GM12878 (cell line): ENCODE measurements at regions not wholly inside any gene's neighbourhood (a gene's known extent, or its start where the extent isn't known, plus 50 kb on each side); places are given as distances from the start of the nearest gene placed in this dataset.

ENCODE experiments used
- ATAC-seq: fragments of 200-7000 bp; cut with Tn5 transposase; 3 replicates; pipeline ENCODE4 v1.9.1; 2020; ENCODE audit warnings: mild to moderate bottlenecking, moderate library complexity
- BruUV-seq: library from RNA; stranded (reverse); fragments of 400-500 nt; replicated peaks from 2 replicates; lab custom pipeline; 2021; lab: Mats Ljungman, UMichigan
- CTCF ChIA-PET: fragments of 300-600 bp; sonication (Branson Sonifier 250); formaldehyde crosslinking; extraction: SDS; loops from one replicate; lab custom pipeline; 2021; ENCODE audit warnings: inconsistent platforms; lab: Yijun Ruan, JAX
- POLR2A ChIA-PET: fragments of 350-600 bp; formaldehyde crosslinking; extraction: SDS; loops from one replicate; lab custom pipeline; 2021; ENCODE audit warnings: inconsistent platforms; lab: Charles Lee
- RAD21 ChIA-PET: fragments of 300-600 bp; sonication (Branson Sonifier 250); formaldehyde crosslinking; loops from one replicate; lab custom pipeline; 2023; ENCODE audit warnings: antibody characterized with exemption; ENCODE audit not compliant: unreplicated experiment; lab: Charles Lee
- SMC1A ChIA-PET: fragments of 300-600 bp; sonication (Branson Sonifier 250); formaldehyde crosslinking; loops from one replicate; lab custom pipeline; 2023; ENCODE audit not compliant: unreplicated experiment, uncharacterized antibody; lab: Charles Lee
- DNase-seq: peaks from one replicate; pipeline ENCODE4 v3.0.0-alpha.2; 2011; ENCODE audit warnings: low read depth, low spot score
- FAIRE-seq: peaks from 3 replicates; lab custom pipeline; 2011; peaks lifted over from hg19 to GRCh38; lab: Jason Lieb, UNC
- H2AFZ ChIP-seq: 2 replicates; pipeline ENCODE4 v1.6.0; 2011; ENCODE audit warnings: low read depth, low read length, control low read depth; ENCODE audit not compliant: control insufficient read depth
- H3K27ac ChIP-seq: 2 replicates; pipeline ENCODE4 v1.5.1; 2011; ENCODE audit warnings: control low read depth; ENCODE audit not compliant: control insufficient read depth, insufficient read depth
- H3K27me3 ChIP-seq, 2 experiments: replicated peaks in 1 of 2; 2 replicates each; pipeline versions ENCODE4 v1.6.0 to v1.6.1; 2011; ENCODE audit warnings: low read length in 1 of 2; ENCODE audit not compliant: control insufficient read depth in 2 of 2, insufficient read depth in 2 of 2
- H3K36me3 ChIP-seq, 2 experiments: 2 replicates each; pipeline ENCODE4 v1.5.1; 2011; ENCODE audit warnings: low read length in 1 of 2; ENCODE audit not compliant: control insufficient read depth in 2 of 2, insufficient read depth in 2 of 2
- H3K4me1 ChIP-seq: 2 replicates; pipeline ENCODE4 v1.6.1; 2011; ENCODE audit warnings: mild to moderate bottlenecking, low read length, moderate library complexity, mixed read lengths; ENCODE audit not compliant: control insufficient read depth, insufficient read depth
- H3K4me2 ChIP-seq: 2 replicates; pipeline ENCODE4 v1.6.0; 2011; ENCODE audit warnings: control low read depth; ENCODE audit not compliant: control insufficient read depth, insufficient read depth
- H3K4me3 ChIP-seq: fragments of 200-600 bp; sonication (generic); 2 replicates; pipeline ENCODE4 v1.5.1; 2016
- H3K79me2 ChIP-seq: 2 replicates; pipeline ENCODE4 v1.6.0; 2011; ENCODE audit warnings: low read length; ENCODE audit not compliant: control insufficient read depth, insufficient read depth
- H3K9ac ChIP-seq: 2 replicates; pipeline ENCODE4 v1.8.0; 2011; ENCODE audit warnings: low read length, control low read depth, mixed read lengths; ENCODE audit not compliant: control insufficient read depth, insufficient read depth
- H3K9me3 ChIP-seq: replicated peaks from 3 replicates; pipeline ENCODE4 v1.5.1; 2011; ENCODE audit warnings: mild to moderate bottlenecking, low read length; ENCODE audit not compliant: control insufficient read depth, insufficient read depth
- H4K20me1 ChIP-seq: 2 replicates; pipeline ENCODE4 v1.6.0; 2011; ENCODE audit not compliant: control insufficient read depth, insufficient read depth
- BMI1 ChIP-seq: fragments of 450-650 bp; IDR thresholded peaks from 2 replicates; pipeline ENCODE4 v1.6.1; 2016; ENCODE audit warnings: mild to moderate bottlenecking, moderate library complexity, borderline replicate concordance
- EED ChIP-seq: sonication (generic); IDR thresholded peaks from 2 replicates; pipeline ENCODE4 v1.6.1; 2016; ENCODE audit warnings: antibody characterized with exemption, low read depth
- GATAD2B ChIP-seq: fragments of 450-650 bp; conservative IDR thresholded peaks from 2 replicates; pipeline ENCODE4 v1.6.1; 2017; ENCODE audit warnings: low read depth, mild to moderate bottlenecking, moderate library complexity
- NFYA ChIP-seq: IDR thresholded peaks from 2 replicates; pipeline ENCODE4 v1.6.1; 2011; ENCODE audit warnings: low read depth, mild to moderate bottlenecking, low read length, improper control_type of control experiment, borderline replicate concordance
- RB1 ChIP-seq: fragments of 450-650 bp; formaldehyde crosslinking; IDR thresholded peaks from 2 replicates; pipeline ENCODE4 v1.6.1; 2017; ENCODE audit warnings: mild to moderate bottlenecking, borderline replicate concordance
- RCOR1 ChIP-seq: conservative IDR thresholded peaks from 2 replicates; pipeline ENCODE4 v1.6.1; 2012; ENCODE audit warnings: low read depth, low read length, improper control_type of control experiment
- SMARCA5 ChIP-seq: fragments of 450-650 bp; IDR thresholded peaks from 2 replicates; pipeline ENCODE4 v1.6.1; 2017; ENCODE audit warnings: mild to moderate bottlenecking
- SPI1 ChIP-seq: IDR thresholded peaks from 2 replicates; pipeline ENCODE4 v1.6.1; 2011; ENCODE audit warnings: low read depth, mild to moderate bottlenecking, low read length, moderate library complexity, borderline replicate concordance; ENCODE audit not compliant: insufficient read depth
- STAT3 ChIP-seq: IDR thresholded peaks from 2 replicates; pipeline ENCODE4 v1.6.1; 2011; ENCODE audit warnings: low read depth, low read length, improper control_type of control experiment
- YY1 ChIP-seq: IDR thresholded peaks from 2 replicates; pipeline ENCODE4 v1.6.1; 2011; ENCODE audit warnings: low read depth, mild to moderate bottlenecking, low read length
- ZBTB4 ChIP-seq: fragments of 450-650 bp; formaldehyde crosslinking; IDR thresholded peaks from 2 replicates; pipeline ENCODE4 v1.4.0; 2022; ENCODE audit warnings: mild to moderate bottlenecking, moderate library complexity
- ZNF622 ChIP-seq: fragments of 450-650 bp; IDR thresholded peaks from 2 replicates; pipeline ENCODE4 v1.6.1; 2017; ENCODE audit warnings: mild to moderate bottlenecking, inconsistent platforms
- ZZZ3 ChIP-seq: IDR thresholded peaks from 2 replicates; pipeline ENCODE4 v1.6.1; 2011; ENCODE audit warnings: low read depth; ENCODE audit not compliant: control insufficient read depth, insufficient read length
- whole genome bisulfite sequencing: methylation state at CpG from one replicate; pipeline ENCODE4 v1.1.6; 2016; ENCODE audit warnings: low lambda C conversion rate; ENCODE audit not compliant: insufficient replicate concordance, insufficient coverage; ENCODE audit errors: missing lambda C conversion rate; 5-methylcytosine and 5-hydroxymethylcytosine counted together
- in situ Hi-C: fragments of 300-500 bp; cut with MboI; formaldehyde crosslinking; loops from 9 replicates; pipeline ENCODE4 v1.14.3; 2018; ENCODE audit warnings: mixed read lengths
- intact Hi-C: fragments of 100-400 bp; cut with micrococcal nuclease; formaldehyde crosslinking; loops from one replicate; pipeline ENCODE4 v1.14.2; 2022; ENCODE audit not compliant: unreplicated experiment
- TF ChIP-seq, protein P1 (sequence below): IDR thresholded peaks from 2 replicates; pipeline ENCODE4 v1.6.1; 2012; ENCODE audit warnings: mild to moderate bottlenecking, low read depth, low read length
- TF ChIP-seq, protein P2 (sequence below): fragments of 450-650 bp; conservative IDR thresholded peaks from 2 replicates; pipeline ENCODE4 v1.6.1; 2017; ENCODE audit warnings: mild to moderate bottlenecking, moderate library complexity
- TF ChIP-seq, protein P3 (sequence below): fragments of 450-650 bp; IDR thresholded peaks from 2 replicates; pipeline ENCODE4 v1.6.1; 2016; ENCODE audit warnings: mild to moderate bottlenecking

- Histone ChIP-seq H3K27ac (no peak overlapping the region), H3K36me3 (no peaks in the 10 kb centered on the region), H2AFZ (no peak overlapping the region), H3K4me3 (no peak overlapping the region), H3K79me2 (no peaks in the 10 kb centered on the region), H3K4me1 (no peaks in the 10 kb centered on the region), H3K4me2 (no peak overlapping the region), H3K9me3 (no peaks in the 10 kb centered on the region), H4K20me1 (no peaks in the 10 kb centered on the region), H3K27me3 (no peaks in the 10 kb centered on the region), H3K9ac (no peak overlapping the region)
- intact Hi-C loops = no loop called here
- CTCF ChIA-PET = no interaction called here
- RAD21 ChIA-PET = no interaction called here
- WGBS = 19% methylated on average over 2 of the region's 2 CpGs
- SMC1A ChIA-PET = interaction anchor here (1.2 kb wide), 1 partner anchor 11 kb away, joined by 3 read pairs; no protein-coding TSS in a partner anchor
- POLR2A ChIA-PET = no interaction called here
- ATAC-seq (no peak), DNase-seq (no peak), FAIRE-seq (no peak)
- in situ Hi-C loops = no loop called here
- no TSS peak for BruUV-seq
- TF ChIP-seq SPI1 (no peak), NFYA (no peak), STAT3 (no peak), ZBTB4 (CRISPR knock-in tag) (no peak), YY1 (no peak), SMARCA5 (no peak), GATAD2B (no peak), EED (no peak), RB1 (no peak), ZZZ3 (no peak), RCOR1 (no peak), ZNF622 (no peak), BMI1 (no peak)
- TF ChIP-seq, protein P1, sequence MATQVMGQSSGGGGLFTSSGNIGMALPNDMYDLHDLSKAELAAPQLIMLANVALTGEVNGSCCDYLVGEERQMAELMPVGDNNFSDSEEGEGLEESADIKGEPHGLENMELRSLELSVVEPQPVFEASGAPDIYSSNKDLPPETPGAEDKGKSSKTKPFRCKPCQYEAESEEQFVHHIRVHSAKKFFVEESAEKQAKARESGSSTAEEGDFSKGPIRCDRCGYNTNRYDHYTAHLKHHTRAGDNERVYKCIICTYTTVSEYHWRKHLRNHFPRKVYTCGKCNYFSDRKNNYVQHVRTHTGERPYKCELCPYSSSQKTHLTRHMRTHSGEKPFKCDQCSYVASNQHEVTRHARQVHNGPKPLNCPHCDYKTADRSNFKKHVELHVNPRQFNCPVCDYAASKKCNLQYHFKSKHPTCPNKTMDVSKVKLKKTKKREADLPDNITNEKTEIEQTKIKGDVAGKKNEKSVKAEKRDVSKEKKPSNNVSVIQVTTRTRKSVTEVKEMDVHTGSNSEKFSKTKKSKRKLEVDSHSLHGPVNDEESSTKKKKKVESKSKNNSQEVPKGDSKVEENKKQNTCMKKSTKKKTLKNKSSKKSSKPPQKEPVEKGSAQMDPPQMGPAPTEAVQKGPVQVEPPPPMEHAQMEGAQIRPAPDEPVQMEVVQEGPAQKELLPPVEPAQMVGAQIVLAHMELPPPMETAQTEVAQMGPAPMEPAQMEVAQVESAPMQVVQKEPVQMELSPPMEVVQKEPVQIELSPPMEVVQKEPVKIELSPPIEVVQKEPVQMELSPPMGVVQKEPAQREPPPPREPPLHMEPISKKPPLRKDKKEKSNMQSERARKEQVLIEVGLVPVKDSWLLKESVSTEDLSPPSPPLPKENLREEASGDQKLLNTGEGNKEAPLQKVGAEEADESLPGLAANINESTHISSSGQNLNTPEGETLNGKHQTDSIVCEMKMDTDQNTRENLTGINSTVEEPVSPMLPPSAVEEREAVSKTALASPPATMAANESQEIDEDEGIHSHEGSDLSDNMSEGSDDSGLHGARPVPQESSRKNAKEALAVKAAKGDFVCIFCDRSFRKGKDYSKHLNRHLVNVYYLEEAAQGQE = no peak
- TF ChIP-seq, protein P2, sequence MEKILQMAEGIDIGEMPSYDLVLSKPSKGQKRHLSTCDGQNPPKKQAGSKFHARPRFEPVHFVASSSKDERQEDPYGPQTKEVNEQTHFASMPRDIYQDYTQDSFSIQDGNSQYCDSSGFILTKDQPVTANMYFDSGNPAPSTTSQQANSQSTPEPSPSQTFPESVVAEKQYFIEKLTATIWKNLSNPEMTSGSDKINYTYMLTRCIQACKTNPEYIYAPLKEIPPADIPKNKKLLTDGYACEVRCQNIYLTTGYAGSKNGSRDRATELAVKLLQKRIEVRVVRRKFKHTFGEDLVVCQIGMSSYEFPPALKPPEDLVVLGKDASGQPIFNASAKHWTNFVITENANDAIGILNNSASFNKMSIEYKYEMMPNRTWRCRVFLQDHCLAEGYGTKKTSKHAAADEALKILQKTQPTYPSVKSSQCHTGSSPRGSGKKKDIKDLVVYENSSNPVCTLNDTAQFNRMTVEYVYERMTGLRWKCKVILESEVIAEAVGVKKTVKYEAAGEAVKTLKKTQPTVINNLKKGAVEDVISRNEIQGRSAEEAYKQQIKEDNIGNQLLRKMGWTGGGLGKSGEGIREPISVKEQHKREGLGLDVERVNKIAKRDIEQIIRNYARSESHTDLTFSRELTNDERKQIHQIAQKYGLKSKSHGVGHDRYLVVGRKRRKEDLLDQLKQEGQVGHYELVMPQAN = no peak
- TF ChIP-seq, protein P3, sequence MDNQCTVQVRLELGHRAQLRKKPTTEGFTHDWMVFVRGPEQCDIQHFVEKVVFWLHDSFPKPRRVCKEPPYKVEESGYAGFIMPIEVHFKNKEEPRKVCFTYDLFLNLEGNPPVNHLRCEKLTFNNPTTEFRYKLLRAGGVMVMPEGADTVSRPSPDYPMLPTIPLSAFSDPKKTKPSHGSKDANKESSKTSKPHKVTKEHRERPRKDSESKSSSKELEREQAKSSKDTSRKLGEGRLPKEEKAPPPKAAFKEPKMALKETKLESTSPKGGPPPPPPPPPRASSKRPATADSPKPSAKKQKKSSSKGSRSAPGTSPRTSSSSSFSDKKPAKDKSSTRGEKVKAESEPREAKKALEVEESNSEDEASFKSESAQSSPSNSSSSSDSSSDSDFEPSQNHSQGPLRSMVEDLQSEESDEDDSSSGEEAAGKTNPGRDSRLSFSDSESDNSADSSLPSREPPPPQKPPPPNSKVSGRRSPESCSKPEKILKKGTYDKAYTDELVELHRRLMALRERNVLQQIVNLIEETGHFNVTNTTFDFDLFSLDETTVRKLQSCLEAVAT = no peak
These were observed 351.2 kb downstream of the TRAM1L1 start for GRCh38 chr4:116734178-116734577.
